ENCODE measurements at regions not wholly inside any gene's neighbourhood (a gene's known extent, or its start where the extent isn't known, plus 50 kb on each side); places are given as distances from the start of the nearest gene placed in this dataset.
"Not testable (repeated sequence)": the region's sequence is repeated elsewhere in the genome, so short reads cannot be mapped to it uniquely, and the experiment has no call there.

DNA sequence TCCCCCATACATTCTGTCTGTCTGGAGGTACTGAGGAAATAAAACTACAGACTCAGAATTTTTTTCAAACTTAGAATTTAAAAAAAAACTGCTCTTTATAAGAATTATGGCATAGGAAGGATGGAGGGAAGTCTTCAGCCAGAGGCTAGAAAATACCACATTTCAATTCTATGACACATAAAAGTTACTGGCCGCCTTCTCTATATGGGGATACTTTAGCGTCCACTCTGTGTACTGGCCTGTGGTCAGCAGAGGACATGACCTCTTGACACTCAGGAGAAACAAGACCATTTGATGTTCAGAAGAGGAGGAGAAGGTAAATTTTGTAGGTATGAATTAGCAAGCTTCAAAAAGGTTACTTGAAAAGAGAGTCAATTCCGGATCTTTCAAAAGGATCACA lies 417.4 kb downstream of the MFSD1 start:
- no peak for DNase-seq (ENCODE audit: low read depth in 2 of 2)

DNA sequence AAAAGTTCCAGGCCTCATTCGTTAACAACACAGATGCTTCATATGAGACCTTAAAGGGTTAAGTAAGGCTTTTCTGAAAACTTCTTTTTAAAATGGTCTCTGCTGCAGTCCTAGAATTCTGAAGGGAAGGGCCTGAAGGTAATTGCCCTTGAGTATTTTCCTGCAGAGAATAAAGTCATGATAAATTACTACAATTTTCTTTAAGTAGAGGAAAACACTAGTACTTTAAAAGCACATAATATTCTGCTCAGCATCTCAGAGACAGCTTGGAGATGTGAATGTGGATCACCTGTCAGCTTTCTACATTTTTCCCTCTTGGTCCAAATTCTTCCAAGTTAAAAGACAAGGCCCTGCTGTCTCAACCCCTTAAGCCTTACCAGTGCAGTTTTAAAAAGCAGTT lies 419.5 kb downstream of the MFSD1 start:
- DNase-seq (ENCODE audit: low read depth in 2 of 2): no peak

DNA sequence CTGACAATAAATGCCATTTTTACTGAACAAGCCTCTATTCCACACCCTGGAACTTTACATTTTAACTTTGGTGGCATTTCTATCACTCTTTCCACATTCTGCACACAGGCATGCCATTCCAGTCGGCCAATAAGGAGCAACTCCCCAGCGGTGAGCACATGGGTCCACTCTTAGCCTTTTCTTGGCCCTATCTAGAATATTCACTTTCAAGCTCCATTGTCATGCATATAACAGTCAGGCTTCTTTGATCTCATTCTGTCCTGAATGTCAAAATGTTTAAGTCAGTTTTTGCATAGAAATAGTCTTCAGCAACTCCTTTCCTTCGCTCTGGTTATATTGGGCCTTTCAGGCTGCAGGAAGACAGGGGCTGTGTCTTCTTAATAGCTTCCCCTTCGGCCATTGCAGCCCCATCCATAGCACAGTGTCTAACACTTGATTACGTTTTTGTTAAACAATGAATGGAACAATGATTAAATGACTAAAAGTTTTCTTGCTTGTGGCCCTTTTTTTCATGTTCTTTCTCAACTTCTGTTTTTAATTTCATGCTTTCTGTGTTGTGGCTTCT lies 427.3 kb downstream of the MFSD1 start:
- DNase-seq (ENCODE audit: low read depth in 2 of 2): no peak

DNA sequence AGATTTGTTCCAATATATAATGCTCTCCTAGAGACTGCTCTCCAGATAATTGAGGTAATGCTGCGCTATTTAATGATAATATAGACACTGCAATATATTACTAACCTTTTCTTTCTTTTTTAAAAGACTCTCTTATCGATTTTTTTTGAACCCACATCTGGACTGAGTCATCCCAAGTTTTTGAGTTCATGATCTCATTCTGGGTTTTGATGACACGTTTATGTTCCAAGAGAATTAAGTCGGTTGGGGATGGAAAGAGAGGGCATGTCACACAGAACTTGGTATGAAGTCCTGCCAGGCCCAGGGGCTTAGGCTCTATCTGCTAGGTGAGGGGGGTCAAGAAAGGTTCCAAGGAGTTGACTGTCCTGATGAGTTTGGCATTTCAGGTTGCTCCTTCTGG lies 431.1 kb downstream of the MFSD1 start:
- DNase-seq (ENCODE audit: low read depth in 2 of 2): no peak

DNA sequence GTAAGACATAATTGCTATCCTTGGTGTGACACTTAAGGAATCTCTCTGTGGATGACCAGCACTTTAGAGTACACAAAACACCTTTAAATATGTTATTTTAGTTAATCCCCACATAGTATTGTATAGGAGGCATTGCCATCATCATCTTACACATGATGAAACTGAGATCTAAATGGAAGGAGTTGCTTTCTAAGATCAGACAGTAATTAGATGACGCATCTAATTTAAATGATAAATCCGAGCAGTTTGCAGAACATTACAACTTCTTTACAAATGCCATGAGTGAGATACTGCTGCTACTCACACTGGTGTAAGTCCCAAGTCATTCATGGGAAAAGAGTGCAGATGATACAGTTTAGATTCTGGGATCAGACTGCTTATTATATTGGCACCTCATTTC lies 431.9 kb downstream of the MFSD1 start:
- no peak for DNase-seq (ENCODE audit: low read depth in 2 of 2)

GRCh38 chr3:159234306-159234705 lies 432.5 kb downstream of the MFSD1 start:
- peak in 1 of 2 donors; percentile 73 for DNase-seq (ENCODE audit: low read depth in 2 of 2)

DNA sequence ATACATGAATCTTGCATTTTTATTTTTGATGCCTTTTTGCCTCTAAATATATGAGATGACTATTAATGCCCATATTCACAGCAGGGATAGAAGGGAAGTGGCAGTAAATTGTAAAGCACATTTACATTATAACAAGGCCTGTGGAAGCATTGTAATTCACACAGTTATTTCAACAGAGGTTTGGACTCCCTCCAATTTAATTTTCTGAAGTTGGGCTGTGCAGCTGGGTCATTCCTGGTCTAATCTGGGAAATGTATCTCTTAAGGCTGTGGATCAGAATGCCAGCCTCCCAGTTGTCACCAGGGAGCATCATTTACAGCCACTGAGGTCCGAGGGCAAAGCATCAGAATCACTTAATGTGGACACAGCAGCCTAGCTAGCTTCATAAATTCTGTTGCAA lies 434.5 kb downstream of the MFSD1 start:
- no peak for DNase-seq (ENCODE audit: low read depth in 2 of 2)

- DNase-seq (ENCODE audit: low read depth in 2 of 2): no peak
Observed at GRCh38 chr3:159237226-159237625, 435.4 kb downstream of the MFSD1 start.

DNA sequence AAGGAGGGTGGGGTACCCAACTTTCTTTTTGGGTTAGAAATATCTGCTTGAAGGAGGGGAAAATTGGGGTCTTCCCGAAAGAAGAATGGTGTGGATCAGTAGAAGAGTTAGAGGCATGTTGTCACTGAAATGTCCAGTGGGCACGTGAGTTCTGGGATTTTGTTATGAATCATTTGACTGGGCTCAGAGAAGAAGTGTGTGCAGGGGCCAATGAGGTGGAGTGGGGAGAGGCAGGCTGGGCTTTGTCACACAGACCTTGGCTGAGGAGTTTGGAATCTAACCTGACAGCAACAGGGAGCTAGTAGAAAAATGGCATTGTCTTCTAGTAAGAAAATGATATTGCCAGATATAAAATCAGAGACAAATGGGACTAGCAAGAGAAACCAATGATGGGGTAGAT lies 436.8 kb downstream of the MFSD1 start:
- DNase-seq (ENCODE audit: low read depth in 2 of 2): no peak

DNA sequence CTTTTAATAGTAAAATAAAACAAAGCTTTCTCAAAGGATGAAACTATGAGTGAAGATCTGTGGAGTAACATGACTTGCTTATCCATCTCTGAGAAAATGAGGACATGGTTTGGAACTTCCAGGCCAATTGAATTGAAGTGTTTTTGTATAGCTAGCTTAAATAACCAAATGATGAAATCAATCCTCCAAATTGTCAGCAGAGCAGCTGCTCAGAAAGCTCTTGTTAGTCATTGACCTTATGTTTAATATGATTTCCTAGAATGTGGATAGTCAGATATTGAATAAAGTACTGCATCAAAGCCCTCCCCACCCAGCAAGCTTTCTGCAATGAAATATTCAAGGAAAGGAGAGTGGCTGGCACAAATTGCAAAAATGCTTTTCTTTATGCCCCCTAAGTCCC lies 437.2 kb downstream of the MFSD1 start:
- DNase-seq (ENCODE audit: low read depth in 2 of 2): no peak

DNA sequence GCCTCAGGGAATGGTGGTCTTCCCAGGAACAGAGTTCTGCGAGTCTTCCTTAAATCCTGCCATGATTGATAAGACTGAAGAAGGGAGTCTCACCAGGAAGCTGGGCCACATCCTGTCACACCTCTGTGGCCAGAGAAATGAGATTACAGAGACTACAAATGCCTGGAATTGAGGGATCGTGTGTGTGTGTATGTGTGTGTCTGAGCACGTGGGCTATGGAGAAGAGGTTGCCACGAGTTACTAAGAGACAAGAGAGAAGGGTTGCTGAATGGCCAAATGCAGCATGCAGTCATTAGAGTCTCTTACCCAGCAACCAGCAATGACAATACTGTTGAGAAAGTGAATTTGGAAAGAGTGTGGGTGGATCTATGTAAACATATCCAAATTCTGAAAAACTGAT lies 443.1 kb downstream of the MFSD1 start:
- no peak for DNase-seq (ENCODE audit: low read depth in 2 of 2)

DNA sequence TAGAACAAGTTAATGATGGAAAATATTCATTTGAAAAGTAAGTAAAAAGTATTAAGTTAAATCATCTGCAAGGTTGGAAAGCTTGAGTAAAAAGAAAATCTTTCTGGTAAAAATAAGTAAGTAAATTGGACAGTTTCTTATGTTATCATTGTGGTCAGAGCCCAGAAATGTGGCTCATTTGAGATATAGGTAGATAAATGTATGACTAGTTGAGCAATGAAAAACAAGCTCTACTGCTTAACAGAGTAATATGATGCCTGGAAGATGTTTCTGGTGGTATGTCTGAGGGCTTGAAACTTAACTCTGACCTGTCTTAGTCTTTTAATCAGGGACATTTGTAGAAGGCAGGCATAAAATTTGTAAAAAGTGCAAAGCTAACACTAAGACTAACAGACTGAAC lies 444.0 kb downstream of the MFSD1 start:
- no peak for DNase-seq (ENCODE audit: low read depth in 2 of 2)

- DNase-seq (ENCODE audit: low read depth in 2 of 2): no peak
Observed at GRCh38 chr3:159246385-159246784, 444.5 kb downstream of the MFSD1 start.

- no peak for DNase-seq (ENCODE audit: low read depth in 2 of 2)
Observed at GRCh38 chr3:159249472-159250174, 447.8 kb downstream of the MFSD1 start.

DNA sequence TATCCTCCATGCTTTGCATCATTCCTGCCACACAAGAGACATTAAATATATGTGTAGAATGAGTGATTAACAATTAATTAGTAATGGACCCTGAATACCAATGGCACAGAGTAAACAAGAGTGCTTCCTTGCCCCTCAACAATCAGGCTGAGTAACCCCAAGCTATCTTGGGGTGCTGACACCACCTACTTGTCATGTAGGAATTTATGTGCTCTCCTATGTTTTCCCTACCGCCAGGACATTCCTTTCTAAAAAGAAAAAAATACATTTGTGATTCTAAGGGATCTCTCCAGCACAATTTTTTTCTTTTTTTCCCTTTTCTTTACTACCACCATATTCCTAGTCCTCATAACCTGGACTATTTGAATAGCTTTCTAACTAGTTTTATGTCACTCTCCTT lies 449.1 kb downstream of the MFSD1 start:
- DNase-seq (ENCODE audit: low read depth in 2 of 2): no peak

DNA sequence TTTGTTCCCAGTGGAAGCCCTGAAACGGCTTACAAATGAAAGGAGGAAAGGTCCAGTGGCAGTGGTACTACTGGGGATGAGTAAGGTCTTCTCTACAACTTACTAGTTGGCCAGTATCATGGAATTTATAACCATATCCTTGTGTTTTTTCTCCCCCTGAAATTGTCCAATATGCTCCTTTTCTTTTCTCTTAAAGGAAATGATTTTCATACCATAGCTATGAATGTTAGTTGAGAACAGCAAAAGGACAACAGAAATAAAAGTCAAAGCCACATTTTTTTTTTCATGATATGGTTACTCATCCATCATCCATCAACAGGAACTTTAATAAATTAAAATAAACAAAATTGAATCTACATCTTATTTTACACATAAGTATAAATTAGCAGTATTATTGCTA lies 450.4 kb downstream of the MFSD1 start:
- DNase-seq (ENCODE audit: low read depth in 2 of 2): peak in 1 of 2 donors; percentile 55

GRCh38 chr3:159252772-159253384 lies 451.0 kb downstream of the MFSD1 start:
- DNase-seq (ENCODE audit: low read depth in 2 of 2): peak; percentile 4 to 84

DNA sequence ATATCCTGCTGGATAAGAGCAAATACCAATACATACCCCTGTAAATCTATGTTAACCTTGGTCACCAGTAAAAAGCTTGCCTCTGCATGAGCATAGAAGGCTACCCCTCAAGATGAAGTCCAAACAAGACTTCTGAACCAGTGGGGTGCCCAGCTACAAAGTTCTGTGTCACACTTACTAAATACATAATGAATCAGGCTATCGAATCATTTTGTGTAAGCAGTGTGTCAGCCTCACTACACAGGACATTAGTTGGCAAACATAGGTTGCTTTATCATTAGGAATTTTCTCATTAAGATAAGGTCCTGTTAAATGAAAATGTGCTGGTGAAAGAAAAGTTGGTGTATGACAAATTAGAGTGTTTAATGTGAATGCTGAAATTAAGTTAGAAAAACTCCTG lies 452.0 kb downstream of the MFSD1 start:
- DNase-seq (ENCODE audit: low read depth in 2 of 2): no peak

DNA sequence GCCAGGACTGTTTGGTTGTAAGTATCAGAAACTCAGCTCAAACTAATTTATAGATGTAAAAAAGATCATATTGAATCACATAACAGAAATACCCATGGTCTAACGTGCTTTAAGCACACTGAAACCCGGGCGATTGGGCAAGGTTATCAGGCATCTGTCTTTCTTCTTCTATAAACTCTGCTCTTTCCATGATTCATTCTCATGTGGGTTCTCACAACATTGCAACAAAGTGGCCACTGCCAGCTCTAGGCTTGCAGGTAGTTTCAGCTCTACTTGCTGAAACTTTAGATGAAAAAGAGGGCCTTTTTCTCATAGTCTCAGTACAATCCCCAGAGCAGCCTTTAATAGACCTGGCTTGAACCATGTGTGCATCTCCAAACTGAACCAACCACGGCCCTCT lies 456.1 kb downstream of the MFSD1 start:
- no peak for DNase-seq (ENCODE audit: low read depth in 2 of 2)

GRCh38 chr3:159258934-159259333 lies 457.1 kb downstream of the MFSD1 start:
- no peak for DNase-seq (ENCODE audit: low read depth in 2 of 2)

- peak; percentile 43 to 73 for DNase-seq (ENCODE audit: low read depth in 2 of 2)
Observed at GRCh38 chr3:159260049-159260662, 458.3 kb downstream of the MFSD1 start.

- DNase-seq (ENCODE audit: low read depth in 2 of 2): not testable (repeated sequence)
Observed at GRCh38 chr3:159261333-159261732, 459.5 kb downstream of the MFSD1 start.
